HEK293 (cell line): ENCODE measurements at regions not wholly inside any gene's neighbourhood (a gene's known extent, or its start where the extent isn't known, plus 50 kb on each side); places are given as distances from the start of the nearest gene placed in this dataset.

Experiments
- OVOL3 ChIP-seq: fragments of 450-650 bp; formaldehyde crosslinking; IDR thresholded peaks from 2 replicates; pipeline ENCODE4 v1.5.1; 2016; ENCODE audit warnings: missing biosample characterization, missing genetic modification characterization
- ZNF423 ChIP-seq: fragments of 450-650 bp; formaldehyde crosslinking; IDR thresholded peaks from 2 replicates; pipeline ENCODE4 v1.5.1; 2016; ENCODE audit warnings: missing biosample characterization, missing genetic modification characterization
- TF ChIP-seq, protein P1 (sequence below): fragments of 450-650 bp; formaldehyde crosslinking; IDR thresholded peaks from 2 replicates; pipeline ENCODE4 v1.5.1; 2016; ENCODE audit warnings: missing biosample characterization, missing genetic modification characterization

DNA sequence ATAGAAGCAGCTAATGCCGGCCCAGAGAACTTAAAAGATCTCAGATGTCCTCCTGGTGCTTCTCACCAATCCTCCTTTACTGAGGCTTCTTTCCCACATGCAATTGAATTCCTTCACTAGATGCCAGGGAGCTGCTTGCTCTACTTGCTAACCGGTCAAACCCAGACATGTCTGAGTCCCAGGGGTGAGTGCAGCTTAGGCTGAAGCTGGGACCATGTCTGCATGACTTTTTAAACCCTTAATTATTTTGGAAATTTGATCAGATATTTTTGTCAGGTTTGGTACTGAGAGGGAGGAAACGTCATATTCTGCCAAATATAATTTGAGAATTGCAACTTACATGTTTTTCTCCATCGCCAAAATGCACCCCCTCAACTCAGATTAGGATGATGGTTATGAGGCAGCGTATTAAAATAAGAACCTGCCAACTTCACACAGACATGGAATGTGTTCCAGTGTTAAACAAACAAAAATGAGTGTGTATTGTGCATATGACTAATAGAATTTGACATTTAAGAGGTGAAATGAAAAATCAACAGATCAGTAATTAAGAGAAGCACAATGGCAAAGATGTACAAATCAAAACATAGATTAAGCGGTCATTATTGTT is 529.5 kb downstream of the ETS1 start:
- TF ChIP-seq ZNF423 (tag by site-specific recombination) = no peak
- TF ChIP-seq, protein P1, sequence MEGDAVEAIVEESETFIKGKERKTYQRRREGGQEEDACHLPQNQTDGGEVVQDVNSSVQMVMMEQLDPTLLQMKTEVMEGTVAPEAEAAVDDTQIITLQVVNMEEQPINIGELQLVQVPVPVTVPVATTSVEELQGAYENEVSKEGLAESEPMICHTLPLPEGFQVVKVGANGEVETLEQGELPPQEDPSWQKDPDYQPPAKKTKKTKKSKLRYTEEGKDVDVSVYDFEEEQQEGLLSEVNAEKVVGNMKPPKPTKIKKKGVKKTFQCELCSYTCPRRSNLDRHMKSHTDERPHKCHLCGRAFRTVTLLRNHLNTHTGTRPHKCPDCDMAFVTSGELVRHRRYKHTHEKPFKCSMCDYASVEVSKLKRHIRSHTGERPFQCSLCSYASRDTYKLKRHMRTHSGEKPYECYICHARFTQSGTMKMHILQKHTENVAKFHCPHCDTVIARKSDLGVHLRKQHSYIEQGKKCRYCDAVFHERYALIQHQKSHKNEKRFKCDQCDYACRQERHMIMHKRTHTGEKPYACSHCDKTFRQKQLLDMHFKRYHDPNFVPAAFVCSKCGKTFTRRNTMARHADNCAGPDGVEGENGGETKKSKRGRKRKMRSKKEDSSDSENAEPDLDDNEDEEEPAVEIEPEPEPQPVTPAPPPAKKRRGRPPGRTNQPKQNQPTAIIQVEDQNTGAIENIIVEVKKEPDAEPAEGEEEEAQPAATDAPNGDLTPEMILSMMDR = no peak
- no peak for TF ChIP-seq OVOL3
